Loucy (cell line): ENCODE measurements at regions not wholly inside any gene's neighbourhood (a gene's known extent, or its start where the extent isn't known, plus 50 kb on each side); places are given as distances from the start of the nearest gene placed in this dataset.

Experiments used
- CTCF ChIP-seq: fragments of 200-600 bp; sonication (generic); conservative IDR thresholded peaks from 2 replicates; pipeline ENCODE4 v1.5.1; 2014; ENCODE audit warnings: mild to moderate bottlenecking, antibody characterized with exemption, low read length
- EZH2phosphoT487 ChIP-seq: fragments of 200-600 bp; IDR thresholded peaks from 2 replicates; pipeline ENCODE4 v1.6.1; 2018; ENCODE audit warnings: antibody characterized with exemption, mild to moderate bottlenecking, moderate library complexity, borderline replicate concordance

- no peak for TF ChIP-seq CTCF
- TF ChIP-seq EZH2phosphoT487, result no peak
Measured at GRCh38 chr2:109066917-109067597, 61.9 kb upstream of the SH3RF3 start.
